Midbrain (tissue), 1 donor: ENCODE measurements at regions not wholly inside any gene's neighbourhood (a gene's known extent, or its start where the extent isn't known, plus 50 kb on each side); places are given as distances from the start of the nearest gene placed in this dataset.

ENCODE experiments used
- DNase-seq: peaks from one replicate; lab custom pipeline; 2025; lab: John Stamatoyannopoulos, UW

- DNase-seq = no peak
These were observed 66.3 kb upstream of the SP4 start for GRCh38 chr7:21361413-21362125.

GRCh38 chr7:21364801-21365271 lies 63.0 kb upstream of the SP4 start:
- DNase-seq = no peak

GRCh38 chr7:21365866-21366624 lies 61.8 kb upstream of the SP4 start:
- no peak for DNase-seq

- no peak for DNase-seq
These were observed 60.8 kb upstream of the SP4 start for GRCh38 chr7:21367081-21367480.

GRCh38 chr7:21367537-21367936 lies 60.3 kb upstream of the SP4 start:
- no peak for DNase-seq

- DNase-seq = no peak
These were observed 59.6 kb upstream of the SP4 start for GRCh38 chr7:21368317-21368716.

DNA sequence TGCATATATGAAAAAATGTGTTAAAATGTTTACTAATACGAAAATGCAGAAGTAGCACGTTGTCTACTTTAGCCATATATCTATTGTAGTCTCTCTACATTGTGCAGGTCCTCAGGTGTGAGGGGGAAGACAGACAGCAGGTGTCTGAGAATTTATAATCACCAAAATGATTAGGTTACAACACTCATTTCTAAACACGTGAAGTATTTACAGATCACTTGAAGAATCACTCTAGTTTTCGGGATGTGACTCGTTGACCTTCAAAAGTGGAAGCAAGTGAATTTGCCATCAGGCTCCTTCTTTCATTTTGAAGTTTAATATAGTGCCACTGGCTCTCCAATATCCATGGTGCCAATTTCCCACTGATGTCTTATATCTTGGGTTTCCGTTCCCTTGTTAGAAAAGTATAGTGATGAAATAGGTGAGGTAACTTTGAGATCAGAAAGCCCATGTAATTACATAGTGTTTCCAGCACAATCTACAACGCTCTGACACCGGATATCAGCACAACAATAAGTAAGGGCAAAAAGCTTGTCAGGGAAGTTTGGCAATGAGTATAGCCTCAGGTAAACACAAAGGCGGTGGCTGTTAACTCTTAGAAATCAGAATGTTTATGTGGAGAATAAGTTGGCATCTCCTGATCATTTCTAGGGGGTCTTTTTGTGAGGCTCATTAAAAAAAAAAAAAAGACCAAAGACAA lies 57.5 kb upstream of the SP4 start:
- DNase-seq = no peak

- no peak for DNase-seq
These were observed 56.5 kb upstream of the SP4 start for GRCh38 chr7:21371360-21371759.

- no peak for DNase-seq
These were observed 54.9 kb upstream of the SP4 start for GRCh38 chr7:21373031-21373430.

DNA sequence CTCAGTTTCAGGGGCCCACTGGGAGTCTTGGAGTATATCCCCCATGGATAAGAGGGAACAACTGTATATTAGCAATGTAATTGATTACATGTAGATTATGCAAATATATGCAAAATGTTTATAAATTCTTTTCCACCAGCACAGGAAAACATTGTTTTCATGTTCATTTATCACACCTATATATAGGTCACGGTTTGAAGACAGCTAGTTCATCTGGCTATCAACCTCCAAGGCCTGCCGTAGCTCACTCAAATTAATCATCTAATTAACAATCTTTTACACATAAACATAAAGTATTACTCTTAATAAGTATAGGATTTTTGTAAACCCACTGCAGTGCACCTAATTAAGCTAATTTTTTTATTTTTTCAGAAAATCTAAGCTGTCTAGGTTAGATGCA lies 53.7 kb upstream of the SP4 start:
- DNase-seq = no peak

DNA sequence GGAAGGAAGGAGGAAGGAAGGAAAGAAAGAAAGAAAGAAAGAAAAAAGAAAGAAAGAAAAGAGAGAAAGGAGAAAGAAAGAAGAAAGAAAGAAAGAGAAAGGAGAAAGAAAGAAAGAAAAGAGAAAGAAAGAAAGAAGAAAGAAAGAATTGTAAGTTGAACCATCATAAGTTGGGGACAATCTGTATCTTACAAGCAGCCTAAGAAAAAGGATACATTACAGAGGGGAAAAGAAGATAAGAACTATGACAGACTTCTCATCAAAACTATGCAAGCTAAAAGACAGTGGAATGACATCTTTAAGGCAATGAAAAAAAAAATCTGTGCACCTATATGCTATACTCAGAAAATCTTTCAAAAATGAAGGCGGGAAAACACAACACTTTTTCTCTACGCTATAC lies 50.3 kb upstream of the SP4 start:
- DNase-seq = no peak
